SHP77 (cell line): ENCODE measurements at regions not wholly inside any gene's neighbourhood (a gene's known extent, or its start where the extent isn't known, plus 50 kb on each side); places are given as distances from the start of the nearest gene placed in this dataset.

Source experiments
- DNase-seq, 2 experiments: peaks; one replicate each; lab custom pipeline; 2025; lab: John Stamatoyannopoulos, UW

DNA sequence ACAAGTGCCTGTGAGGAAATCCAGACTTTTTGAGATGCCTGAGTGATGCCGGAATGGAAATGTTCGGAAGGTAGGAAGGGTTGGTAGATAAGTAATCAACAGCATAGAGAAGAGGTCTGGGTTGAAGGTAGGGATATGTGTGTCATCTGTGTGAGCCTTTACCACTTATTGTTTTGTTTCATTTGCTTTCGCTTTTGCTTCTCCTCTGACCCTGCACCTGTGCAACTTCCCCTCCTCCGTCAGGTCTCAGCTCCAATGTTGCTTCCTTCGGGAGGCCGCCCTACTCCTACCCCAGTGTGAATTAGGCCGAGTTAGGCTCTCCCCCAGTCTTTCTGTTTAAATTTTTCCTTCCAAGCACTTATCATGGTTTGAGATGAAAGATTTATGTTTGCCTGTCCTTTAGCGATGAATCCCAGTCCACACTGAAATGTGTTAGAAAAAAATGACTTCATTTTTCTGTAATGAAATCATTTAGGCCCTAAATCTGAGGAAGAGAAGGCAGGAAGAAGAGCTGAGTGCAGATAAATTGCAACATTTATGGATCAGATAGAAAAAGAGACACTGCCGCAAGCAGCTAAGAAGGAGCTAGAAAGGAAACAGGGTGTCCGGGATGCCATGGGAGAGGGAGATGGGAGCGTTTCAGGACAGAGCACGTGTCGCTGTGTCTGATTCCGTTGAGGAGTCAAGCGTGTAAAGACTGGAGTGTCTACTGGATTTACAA lies 139.6 kb upstream of the PELI1 start:
- no peak for DNase-seq

- DNase-seq = no peak
These were observed 140.5 kb upstream of the PELI1 start for GRCh38 chr2:64284751-64285150.

- no peak for DNase-seq
These were observed 143.1 kb upstream of the PELI1 start for GRCh38 chr2:64287202-64287740.

DNA sequence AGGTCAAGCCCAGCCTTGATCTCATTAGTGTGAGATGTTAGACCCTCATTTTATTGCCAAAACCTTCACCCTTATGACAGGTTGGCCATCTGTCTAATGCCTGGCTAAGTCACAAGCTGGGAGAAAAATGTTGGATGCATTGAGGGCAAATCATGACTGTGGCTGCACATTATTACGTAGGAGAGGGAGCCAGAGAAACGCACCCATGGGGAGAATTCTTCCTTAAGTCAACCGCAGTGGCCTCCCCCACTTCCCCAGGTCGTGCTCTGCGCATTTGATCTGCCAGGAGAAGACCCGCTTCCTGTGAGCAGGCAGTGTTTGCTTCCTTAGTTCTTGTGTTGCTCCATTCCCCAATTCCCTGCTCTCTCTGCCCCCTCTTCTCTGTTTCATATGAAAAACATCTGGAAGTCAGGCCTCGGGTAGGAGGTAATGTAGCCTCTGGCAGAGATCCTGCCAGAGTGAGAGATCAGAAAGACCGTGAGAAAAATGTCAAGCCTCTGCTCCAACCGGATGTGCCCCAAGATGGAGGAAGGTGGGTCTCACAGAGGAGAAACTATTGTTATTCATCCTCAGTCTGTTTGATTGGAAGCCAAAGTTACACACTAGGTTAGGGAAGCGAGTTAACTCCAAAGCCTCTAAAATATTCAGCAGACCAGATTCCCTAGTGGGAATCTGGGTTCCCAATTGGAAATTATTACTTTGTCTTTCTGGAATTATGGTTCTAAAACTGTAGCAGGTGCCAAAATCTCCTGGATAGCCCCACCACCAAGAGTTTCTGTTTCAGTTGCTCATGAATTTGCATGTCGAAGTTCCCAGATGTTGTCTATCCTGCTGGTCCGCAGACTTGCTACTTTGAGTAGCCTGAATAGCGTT lies 144.3 kb upstream of the PELI1 start:
- DNase-seq = no peak

- no peak for DNase-seq
These were observed 145.0 kb upstream of the PELI1 start for GRCh38 chr2:64289251-64289650.

DNA sequence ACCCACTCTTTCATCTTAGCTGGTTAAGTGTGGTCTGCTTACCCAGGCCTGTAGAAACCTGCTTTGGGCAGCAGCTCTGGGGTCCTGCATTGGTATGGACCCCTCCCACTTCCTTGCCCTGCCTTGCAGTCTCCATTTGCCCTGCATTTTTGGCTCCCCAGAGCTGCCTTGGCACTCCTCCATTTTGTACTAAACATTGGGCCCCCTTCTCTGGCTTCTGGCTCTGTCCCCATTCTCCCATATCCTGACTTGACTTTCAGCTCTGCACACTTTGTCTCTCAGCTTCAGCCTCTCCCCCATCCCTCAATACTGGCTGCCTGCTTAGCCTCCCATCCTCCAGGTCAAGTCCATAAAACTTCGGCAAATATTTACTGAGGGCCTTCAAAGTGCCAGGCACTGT lies 145.5 kb upstream of the PELI1 start:
- DNase-seq = no peak

- DNase-seq = no peak
These were observed 147.0 kb upstream of the PELI1 start for GRCh38 chr2:64291181-64291580.

- no peak for DNase-seq
These were observed 151.3 kb upstream of the PELI1 start for GRCh38 chr2:64295326-64296139.

DNA sequence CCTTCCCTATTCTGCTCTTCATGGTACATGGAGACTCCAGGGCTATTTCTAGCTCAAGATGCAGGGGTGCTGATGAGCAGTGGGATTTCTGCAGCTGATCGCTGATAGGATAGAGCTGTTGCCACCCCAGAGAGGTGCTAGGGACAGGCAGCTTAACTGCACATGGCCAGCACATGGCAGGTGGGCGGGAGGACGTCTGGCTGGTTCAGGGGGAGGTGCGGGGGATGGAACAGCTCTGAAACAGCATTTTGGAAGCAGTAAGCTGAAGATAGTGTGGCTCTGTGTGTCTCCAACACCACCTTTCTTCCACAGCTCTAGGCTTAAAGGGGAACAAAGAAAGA lies 151.9 kb upstream of the PELI1 start:
- no peak for DNase-seq

- DNase-seq = no peak
These were observed 152.6 kb upstream of the PELI1 start for GRCh38 chr2:64296695-64297346.

DNA sequence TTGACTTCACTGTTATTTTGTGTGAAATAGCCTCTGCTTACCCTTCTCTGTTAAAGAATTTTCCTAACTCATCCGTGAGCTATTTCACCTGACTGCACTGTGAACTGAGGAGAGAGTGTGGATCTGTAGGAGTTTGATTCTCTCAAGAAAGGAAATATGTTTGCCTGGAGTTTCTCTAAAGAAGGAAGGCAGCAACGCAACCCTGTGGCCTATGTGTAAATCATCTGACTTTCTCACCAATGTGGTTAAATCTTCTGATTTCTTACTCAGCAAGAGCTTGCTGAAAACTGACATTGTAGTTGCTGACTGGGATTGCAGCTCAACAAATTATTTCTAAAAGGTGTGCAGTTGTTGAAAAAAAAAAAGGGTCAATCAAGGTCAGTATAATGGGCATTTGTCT lies 153.9 kb upstream of the PELI1 start:
- no peak for DNase-seq

DNA sequence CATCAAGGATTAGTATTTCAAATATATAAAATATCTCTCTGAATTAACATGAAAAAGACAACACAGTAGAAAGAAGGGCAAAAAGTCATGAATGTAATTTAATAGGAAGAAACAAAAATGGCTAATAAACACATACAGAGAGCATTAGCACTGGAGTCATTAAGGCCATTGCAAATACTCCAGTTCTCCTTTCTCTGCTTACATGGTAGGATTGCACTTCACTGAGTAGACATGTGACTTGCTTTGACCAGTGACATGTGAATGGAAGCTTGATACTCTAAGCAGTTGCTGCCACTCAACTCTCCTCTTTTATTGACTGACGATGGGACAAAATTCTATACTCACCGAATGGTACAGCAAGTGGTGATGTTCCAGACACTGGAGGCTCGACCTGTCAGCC lies 153.9 kb upstream of the LGALSL start:
- no peak for DNase-seq

GRCh38 chr2:64303250-64303649 lies 150.7 kb upstream of the LGALSL start:
- DNase-seq = no peak

DNA sequence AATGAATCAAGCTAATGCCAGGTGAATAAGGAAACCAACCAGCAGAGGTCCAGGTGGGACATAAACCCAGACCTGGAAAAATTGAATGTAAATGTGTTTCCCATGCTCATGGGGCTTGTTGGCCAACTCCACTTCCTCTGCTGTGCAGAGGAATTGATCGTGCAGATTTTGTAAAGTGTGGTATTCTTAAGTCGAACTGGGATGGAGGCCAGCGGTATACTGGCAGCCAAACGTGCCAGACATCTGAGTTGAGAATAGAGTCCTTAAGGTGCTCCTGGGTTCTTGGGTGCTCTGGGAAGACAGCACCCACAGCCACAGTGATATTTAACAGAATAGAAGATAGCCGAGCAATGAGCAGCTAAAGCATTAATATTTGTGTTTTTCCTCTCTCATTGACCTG lies 146.5 kb upstream of the LGALSL start:
- no peak for DNase-seq

- DNase-seq = no peak
These were observed 142.6 kb upstream of the LGALSL start for GRCh38 chr2:64311191-64311910.

DNA sequence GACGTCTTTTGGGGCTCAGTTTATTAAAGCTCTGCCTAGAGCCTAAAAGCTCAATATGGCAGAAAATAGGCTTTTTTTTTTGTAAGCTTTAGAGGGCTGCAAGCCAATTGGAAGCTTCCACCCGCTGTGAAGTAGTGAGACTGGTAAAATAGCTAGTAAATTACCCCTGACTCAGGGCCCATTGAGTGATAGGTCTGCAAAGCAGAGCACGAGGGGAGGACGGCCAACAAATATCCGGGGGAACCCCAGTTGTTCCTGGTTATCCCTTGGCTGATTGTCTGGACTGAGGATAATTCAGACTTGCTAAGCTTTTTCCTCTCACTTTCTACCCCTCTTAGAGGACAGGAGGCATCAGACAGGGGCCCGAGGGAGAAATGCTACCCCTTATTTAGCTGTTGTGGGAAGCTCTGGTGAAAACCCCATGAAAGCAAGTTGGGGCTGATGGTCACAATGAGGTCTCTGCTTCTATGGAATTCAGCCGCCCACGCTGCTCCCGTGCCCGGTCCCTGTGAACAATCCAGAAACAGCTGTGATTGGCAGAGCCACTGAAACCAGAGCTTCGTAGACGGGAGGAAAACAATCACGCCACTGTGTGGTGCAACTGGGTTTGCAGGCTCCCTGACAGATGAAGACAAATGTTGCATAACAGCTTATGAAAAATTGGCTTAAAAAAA lies 141.9 kb upstream of the LGALSL start:
- peak; percentile 55 to 56 for DNase-seq

DNA sequence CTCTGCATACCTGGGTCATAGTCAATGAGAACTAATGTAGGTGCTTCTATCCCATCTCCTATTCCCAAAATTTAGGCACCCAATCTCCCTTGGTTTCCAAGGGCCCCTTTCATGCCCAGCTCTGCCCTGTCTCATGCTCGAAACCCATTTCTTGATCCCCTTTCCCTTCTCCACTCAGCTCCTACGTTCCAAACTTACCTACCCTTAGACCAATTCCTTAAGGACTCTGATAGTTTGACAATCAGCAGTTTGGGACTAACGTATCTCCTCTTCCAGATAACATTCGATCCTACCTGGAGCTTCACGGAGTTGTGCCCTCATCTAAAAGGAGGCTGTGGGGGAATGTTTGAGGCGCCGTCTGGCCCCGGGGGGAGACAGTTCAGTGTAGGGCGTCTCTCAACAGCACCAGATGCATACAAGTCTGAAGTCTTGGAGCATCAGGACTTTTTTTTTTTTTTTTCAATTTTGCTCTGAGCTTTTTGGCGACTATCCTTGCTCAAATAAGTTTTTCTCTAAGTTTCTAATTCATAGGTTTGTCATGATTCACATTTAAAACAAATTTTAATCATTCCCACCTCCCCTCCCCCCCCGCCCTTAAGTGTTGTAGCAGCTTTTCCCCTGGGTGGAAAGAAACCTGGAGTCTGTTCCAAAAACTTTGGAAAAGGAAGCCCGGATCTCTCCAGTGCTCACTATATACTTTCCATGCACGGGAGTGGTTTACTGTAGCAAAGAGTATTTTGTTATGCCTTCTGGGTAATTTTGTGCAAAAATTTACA lies 141.2 kb upstream of the LGALSL start:
- DNase-seq = no peak

- DNase-seq = no peak
These were observed 140.6 kb upstream of the LGALSL start for GRCh38 chr2:64313398-64313723.

- no peak for DNase-seq
These were observed 138.5 kb upstream of the LGALSL start for GRCh38 chr2:64315291-64315960.
